ENCODE measurements at regions not wholly inside any gene's neighbourhood (a gene's known extent, or its start where the extent isn't known, plus 50 kb on each side); places are given as distances from the start of the nearest gene placed in this dataset.
"Not testable (repeated sequence)": the region's sequence is repeated elsewhere in the genome, so short reads cannot be mapped to it uniquely, and the experiment has no call there.

- no peak for TF ChIP-seq POLR2AphosphoS2 (conservative IDR thresholded peaks at IDR 0.05; ENCODE audit: low read length)
- no peak for TF ChIP-seq MAZ (IDR thresholded peaks at IDR 0.05; ENCODE audit: borderline replicate concordance, low read depth, low read length)
- TF ChIP-seq, protein P1, sequence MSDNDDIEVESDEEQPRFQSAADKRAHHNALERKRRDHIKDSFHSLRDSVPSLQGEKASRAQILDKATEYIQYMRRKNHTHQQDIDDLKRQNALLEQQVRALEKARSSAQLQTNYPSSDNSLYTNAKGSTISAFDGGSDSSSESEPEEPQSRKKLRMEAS (IDR thresholded peaks at IDR 0.05) = no peak
- no peak for TF ChIP-seq ZSCAN20 (CRISPR knock-in tag; IDR thresholded peaks at IDR 0.05)
- TF ChIP-seq HOXB5 (CRISPR knock-in tag; IDR thresholded peaks at IDR 0.05) = no peak
Observed at GRCh38 chr5:25090854-25091253, 446.1 kb upstream of the CDH10 start (continued).

DNA sequence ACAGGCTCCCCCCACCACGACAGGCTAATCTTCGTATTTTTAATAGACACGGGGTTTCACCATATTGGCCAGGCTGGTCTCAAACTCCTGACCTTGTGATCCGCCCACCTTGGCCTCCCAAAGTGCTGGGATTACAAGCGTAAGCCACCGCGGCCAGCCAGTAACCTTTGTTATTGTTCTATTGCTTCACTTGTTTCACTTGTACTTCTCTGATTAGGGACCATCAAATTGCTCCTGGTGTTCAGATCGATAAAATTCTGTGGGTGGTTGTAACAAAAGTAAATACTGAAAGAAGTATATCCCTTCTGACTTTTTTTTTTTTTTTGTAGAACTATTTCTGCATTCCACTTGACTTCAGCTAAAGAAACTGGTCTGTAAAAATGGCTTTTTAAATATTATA lies 445.5 kb upstream of the CDH10 start:
- Histone ChIP-seq H3K4me1 (no peaks in the 10 kb centered on the region), H3K4me3 (no peak overlapping the region), H3K9me3 (no peaks in the 10 kb centered on the region), H3K27ac (no peak overlapping the region), H3K4me2 (peak overlapping the region; percentile 58)
- DNase-seq (ENCODE audit: low read depth in 1 of 2, low spot score in 1 of 2) (no peak), ATAC-seq (no peak), FAIRE-seq (no peak)
- CTCF ChIA-PET = no interaction called here
- 39% methylated on average over 8 of the region's 8 CpGs for WGBS (ENCODE audit: missing lambda C conversion rate)
- POLR2A ChIA-PET = no interaction called here
- TF ChIP-seq HOXA7 (CRISPR knock-in tag; IDR thresholded peaks at IDR 0.05) = no peak

DNA sequence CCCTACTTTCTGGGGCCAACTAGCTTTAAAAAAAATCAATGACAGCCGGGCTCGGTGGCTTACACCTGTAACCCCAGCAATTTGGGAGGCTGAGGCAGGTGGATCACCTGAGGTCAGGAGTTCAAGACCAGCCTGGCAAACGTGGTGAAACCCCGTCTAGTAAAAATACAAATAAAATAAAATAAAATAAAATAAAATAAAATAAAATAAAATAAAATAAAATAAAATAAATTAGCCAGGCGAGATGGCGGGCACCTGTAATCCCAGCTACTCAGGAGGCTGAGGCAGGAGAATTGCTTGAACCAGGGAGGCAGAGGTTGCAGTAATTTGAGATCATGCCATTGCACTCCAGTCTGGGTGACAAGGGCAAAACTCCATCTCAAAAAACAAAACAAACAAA lies 443.9 kb upstream of the CDH10 start:
- H3K4me1 ChIP-seq, POLR2A ChIA-PET: not testable (repeated sequence)

DNA sequence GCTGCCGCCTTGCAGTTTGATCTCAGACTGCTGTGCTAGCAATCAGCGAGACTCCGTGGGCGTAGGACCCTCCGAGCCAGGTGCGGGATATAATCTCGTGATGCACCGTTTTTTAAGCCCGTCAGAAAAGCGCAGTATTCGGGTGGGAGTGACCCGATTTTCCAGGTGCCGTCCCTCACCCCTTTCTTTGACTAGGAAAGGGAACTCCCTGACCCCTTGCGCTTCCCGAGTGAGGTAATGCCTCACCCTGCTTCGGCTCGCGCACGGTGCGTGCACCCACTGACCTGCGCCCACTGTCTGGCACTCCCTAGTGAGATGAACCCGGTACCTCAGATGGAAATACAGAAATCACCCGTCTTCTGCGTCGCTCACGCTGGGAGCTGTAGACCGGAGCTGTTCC lies 438.5 kb upstream of the CDH10 start:
- H3K4me1 ChIP-seq; CTCF ChIA-PET; DNase-seq (ENCODE audit: low read depth in 1 of 2, low spot score in 1 of 2); POLR2A ChIA-PET; ATAC-seq; FAIRE-seq; H3K9me3 ChIP-seq: not testable (repeated sequence)
- peak overlapping the region; percentile 42 for H3K4me3 ChIP-seq
- H3K27ac ChIP-seq = peak overlapping the region in 1 of 2 experiments; percentile 55; a peak in 3 of 6 replicates
- peak overlapping the region; percentile 44 for H3K4me2 ChIP-seq
- 38% methylated on average over 16 of the region's 27 CpGs for WGBS (ENCODE audit: missing lambda C conversion rate)

More for the DNA sequence above, 443.9 kb upstream of the CDH10 start:
- CTCF ChIA-PET; DNase-seq (ENCODE audit: low read depth in 1 of 2, low spot score in 1 of 2); H3K4me3 ChIP-seq; H3K9me3 ChIP-seq; ATAC-seq; H3K4me2 ChIP-seq; H3K27ac ChIP-seq; FAIRE-seq: not testable (repeated sequence)
- 52% methylated on average over 6 of the region's 6 CpGs for WGBS (ENCODE audit: missing lambda C conversion rate)

GRCh38 chr5:25066239-25066638 lies 421.5 kb upstream of the CDH10 start:
- ChIA-PET POLR2A (no interaction called here), CTCF (no interaction called here)
- DNase-seq (ENCODE audit: low read depth in 1 of 2, low spot score in 1 of 2) = no peak
- no peak overlapping the region for H3K27ac ChIP-seq
- no peak overlapping the region for H3K4me3 ChIP-seq
- ATAC-seq = no peak
- no peak overlapping the region for H3K4me2 ChIP-seq
- H3K9me3 ChIP-seq = no peaks in the 10 kb centered on the region
- no peaks in the 10 kb centered on the region for H3K4me1 ChIP-seq
- FAIRE-seq = no peak
- WGBS (ENCODE audit: missing lambda C conversion rate) = 42% methylated on average over 1 of the region's 1 CpG
- TF ChIP-seq HEYL (CRISPR knock-in tag; IDR thresholded peaks at IDR 0.05) (no peak), CEBPB (IDR thresholded peaks at IDR 0.05) (peak; percentile 35 to 52; a peak in 3 of 4 replicates)

DNA sequence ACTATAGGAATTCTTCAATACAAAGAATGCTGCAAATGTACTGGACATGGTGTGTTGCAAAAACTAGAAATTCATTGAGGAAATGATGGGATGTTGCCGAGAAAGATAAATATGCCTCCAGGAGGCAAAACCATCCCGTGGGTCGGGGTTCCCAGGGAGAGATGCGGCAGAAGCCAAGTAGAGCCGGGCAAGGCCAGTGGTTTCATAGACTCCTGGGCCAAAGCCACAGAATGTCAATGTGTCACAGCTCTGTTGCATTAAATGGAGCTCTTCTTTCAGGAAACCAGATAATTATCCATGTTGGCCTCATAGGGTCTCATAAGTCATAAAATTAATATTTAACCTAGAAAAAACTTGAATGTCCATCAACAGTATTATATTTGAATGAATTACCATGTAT lies 419.5 kb upstream of the CDH10 start:
- ChIA-PET POLR2A (no interaction called here), CTCF (no interaction called here)
- H3K4me1 ChIP-seq = no peaks in the 10 kb centered on the region

More for the DNA sequence above, 419.5 kb upstream of the CDH10 start:
- no peak for DNase-seq (ENCODE audit: low read depth in 1 of 2, low spot score in 1 of 2)
- WGBS (ENCODE audit: missing lambda C conversion rate) = 27% methylated on average over 5 of the region's 5 CpGs
- FAIRE-seq = no peak
- H3K4me3 ChIP-seq = no peak overlapping the region
- H3K27ac ChIP-seq = no peak overlapping the region
- H3K4me2 ChIP-seq = no peak overlapping the region
- no peaks in the 10 kb centered on the region for H3K9me3 ChIP-seq
- no peak for TF ChIP-seq POLR2A (IDR thresholded peaks at IDR 0.05; ENCODE audit: low read length)
- no peak for TF ChIP-seq CHD2 (IDR thresholded peaks at IDR 0.05; ENCODE audit: low read length, partially characterized antibody)
- TF ChIP-seq, protein P2, sequence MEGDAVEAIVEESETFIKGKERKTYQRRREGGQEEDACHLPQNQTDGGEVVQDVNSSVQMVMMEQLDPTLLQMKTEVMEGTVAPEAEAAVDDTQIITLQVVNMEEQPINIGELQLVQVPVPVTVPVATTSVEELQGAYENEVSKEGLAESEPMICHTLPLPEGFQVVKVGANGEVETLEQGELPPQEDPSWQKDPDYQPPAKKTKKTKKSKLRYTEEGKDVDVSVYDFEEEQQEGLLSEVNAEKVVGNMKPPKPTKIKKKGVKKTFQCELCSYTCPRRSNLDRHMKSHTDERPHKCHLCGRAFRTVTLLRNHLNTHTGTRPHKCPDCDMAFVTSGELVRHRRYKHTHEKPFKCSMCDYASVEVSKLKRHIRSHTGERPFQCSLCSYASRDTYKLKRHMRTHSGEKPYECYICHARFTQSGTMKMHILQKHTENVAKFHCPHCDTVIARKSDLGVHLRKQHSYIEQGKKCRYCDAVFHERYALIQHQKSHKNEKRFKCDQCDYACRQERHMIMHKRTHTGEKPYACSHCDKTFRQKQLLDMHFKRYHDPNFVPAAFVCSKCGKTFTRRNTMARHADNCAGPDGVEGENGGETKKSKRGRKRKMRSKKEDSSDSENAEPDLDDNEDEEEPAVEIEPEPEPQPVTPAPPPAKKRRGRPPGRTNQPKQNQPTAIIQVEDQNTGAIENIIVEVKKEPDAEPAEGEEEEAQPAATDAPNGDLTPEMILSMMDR (IDR thresholded peaks at IDR 0.05) = no peak
- TF ChIP-seq, protein P3, sequence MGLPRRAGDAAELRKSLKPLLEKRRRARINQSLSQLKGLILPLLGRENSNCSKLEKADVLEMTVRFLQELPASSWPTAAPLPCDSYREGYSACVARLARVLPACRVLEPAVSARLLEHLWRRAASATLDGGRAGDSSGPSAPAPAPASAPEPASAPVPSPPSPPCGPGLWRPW (IDR thresholded peaks at IDR 0.05) = no peak
- no peak for TF ChIP-seq MAZ (IDR thresholded peaks at IDR 0.05; ENCODE audit: borderline replicate concordance, low read depth, low read length)
- TF ChIP-seq NPAS2 (CRISPR knock-in tag; IDR thresholded peaks at IDR 0.05; ENCODE audit: borderline replicate concordance) = no peak
- TF ChIP-seq, protein P4, sequence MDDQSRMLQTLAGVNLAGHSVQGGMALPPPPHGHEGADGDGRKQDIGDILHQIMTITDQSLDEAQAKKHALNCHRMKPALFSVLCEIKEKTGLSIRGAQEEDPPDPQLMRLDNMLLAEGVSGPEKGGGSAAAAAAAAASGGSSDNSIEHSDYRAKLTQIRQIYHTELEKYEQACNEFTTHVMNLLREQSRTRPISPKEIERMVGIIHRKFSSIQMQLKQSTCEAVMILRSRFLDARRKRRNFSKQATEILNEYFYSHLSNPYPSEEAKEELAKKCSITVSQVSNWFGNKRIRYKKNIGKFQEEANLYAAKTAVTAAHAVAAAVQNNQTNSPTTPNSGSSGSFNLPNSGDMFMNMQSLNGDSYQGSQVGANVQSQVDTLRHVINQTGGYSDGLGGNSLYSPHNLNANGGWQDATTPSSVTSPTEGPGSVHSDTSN (IDR thresholded peaks at IDR 0.05) = no peak
- TF ChIP-seq NFE2L2 (conservative IDR thresholded peaks at IDR 0.05; ENCODE audit: low read length) = no peak
- TF ChIP-seq, protein P5, sequence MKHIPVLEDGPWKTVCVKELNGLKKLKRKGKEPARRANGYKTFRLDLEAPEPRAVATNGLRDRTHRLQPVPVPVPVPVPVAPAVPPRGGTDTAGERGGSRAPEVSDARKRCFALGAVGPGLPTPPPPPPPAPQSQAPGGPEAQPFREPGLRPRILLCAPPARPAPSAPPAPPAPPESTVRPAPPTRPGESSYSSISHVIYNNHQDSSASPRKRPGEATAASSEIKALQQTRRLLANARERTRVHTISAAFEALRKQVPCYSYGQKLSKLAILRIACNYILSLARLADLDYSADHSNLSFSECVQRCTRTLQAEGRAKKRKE (CRISPR knock-in tag; IDR thresholded peaks at IDR 0.05; ENCODE audit: low read depth) = no peak
- no peak for TF ChIP-seq RAD21 (conservative IDR thresholded peaks at IDR 0.05 in 1 of 2, IDR thresholded peaks at IDR 0.05 in 1 of 2)
- no peak for TF ChIP-seq CEBPB (IDR thresholded peaks at IDR 0.05)
- TF ChIP-seq MYC (IDR thresholded peaks at IDR 0.05; ENCODE audit: borderline replicate concordance, low read length) = no peak
- TF ChIP-seq JUN (IDR thresholded peaks at IDR 0.05) = no peak
- no peak for TF ChIP-seq ZFP36 (IDR thresholded peaks at IDR 0.05; ENCODE audit: borderline replicate concordance, partially characterized antibody)
- TF ChIP-seq POLR2AphosphoS2 (conservative IDR thresholded peaks at IDR 0.05; ENCODE audit: low read length) = no peak
- TF ChIP-seq ZNF302 (CRISPR knock-in tag; IDR thresholded peaks at IDR 0.05) = no peak
- no peak for TF ChIP-seq RARB (CRISPR knock-in tag; IDR thresholded peaks at IDR 0.05)
- ATAC-seq = no peak
